SK-N-SH (cell line): ENCODE measurements at regions not wholly inside any gene's neighbourhood (a gene's known extent, or its start where the extent isn't known, plus 50 kb on each side); places are given as distances from the start of the nearest gene placed in this dataset.

Experiments used
- CTCF ChIA-PET: fragments of 300-600, 350-600 bp; formaldehyde crosslinking; extraction: SDS; loops from one replicate; lab custom pipeline; 2021; lab: Yijun Ruan, JAX
- POLR2A ChIA-PET: fragments of 350-600 bp; sonication (Branson Sonifier 250); formaldehyde crosslinking; extraction: SDS; loops from one replicate; lab custom pipeline; 2020; ENCODE audit warnings: antibody characterized with exemption, inconsistent platforms; lab: Yijun Ruan, JAX
- DNase-seq: peaks from one replicate; pipeline ENCODE4 v3.0.0; 2012
- H2AFZ ChIP-seq: fragments of 200-600 bp; sonication (generic); 2 replicates; pipeline ENCODE4 v1.8.1; 2016; ENCODE audit warnings: antibody characterized with exemption, mild to moderate bottlenecking, low read depth
- H3F3A ChIP-seq: fragments of 200-600 bp; sonication (generic); replicated peaks from 2 replicates; pipeline ENCODE3; 2016; ENCODE audit warnings: antibody characterized with exemption, mild to moderate bottlenecking; ENCODE audit not compliant: insufficient read depth
- H3K27ac ChIP-seq, 2 experiments: fragments of 200-500 bp in 1 of 2; fragments of 200-600 bp in 1 of 2; sonication (Bioruptor generic) in 1 of 2; sonication (generic), shearing (Covaris generic) in 1 of 2; 2 replicates each; pipeline versions ENCODE4 v1.5.1 to v1.6.1; 2014 to 2016; ENCODE audit warnings: low read depth in 2 of 2, inconsistent platforms in 1 of 2, low read length in 1 of 2, mild to moderate bottlenecking in 1 of 2, mixed read lengths in 1 of 2
- H3K27me3 ChIP-seq: fragments of 200-600 bp; sonication (generic), shearing (Covaris generic); 2 replicates; pipeline ENCODE4 v1.6.1; 2016; ENCODE audit warnings: mixed run types; ENCODE audit not compliant: insufficient read depth
- H3K36me3 ChIP-seq, 2 experiments: fragments of 200-500 bp in 1 of 2; fragments of 200-600 bp in 1 of 2; sonication (Bioruptor generic) in 1 of 2; sonication (generic) in 1 of 2; replicated peaks in 1 of 2; 2 replicates each; pipeline versions ENCODE3 to v1.5.1; 2014 to 2016; ENCODE audit warnings: low read length in 1 of 2, mild to moderate bottlenecking in 1 of 2; ENCODE audit not compliant: insufficient read depth in 2 of 2, control insufficient read depth in 1 of 2
- H3K4me1 ChIP-seq, 2 experiments: fragments of 200-500 bp in 1 of 2; fragments of 200-600 bp in 1 of 2; sonication (Bioruptor generic) in 1 of 2; sonication (generic), shearing (Covaris generic) in 1 of 2; 2 replicates each; pipeline versions ENCODE4 v1.5.1 to v1.6.1; 2014 to 2016; ENCODE audit warnings: low read depth in 1 of 2, low read length in 1 of 2, mixed run types in 1 of 2; ENCODE audit not compliant: insufficient read depth in 2 of 2, control insufficient read depth in 1 of 2
- H3K4me2 ChIP-seq: fragments of 200-600 bp; sonication (generic), shearing (Covaris generic); 2 replicates; pipeline ENCODE4 v1.6.1; 2017; ENCODE audit warnings: mixed run types
- H3K4me3 ChIP-seq, 2 experiments: fragments of 200-500 bp in 1 of 2; fragments of 200-600 bp in 1 of 2; sonication (Bioruptor generic) in 1 of 2; sonication (generic), shearing (Covaris generic) in 1 of 2; 2 replicates each; pipeline versions ENCODE4 v1.5.1 to v1.8.1; 2014 to 2016; ENCODE audit warnings: low read depth in 2 of 2, inconsistent platforms in 1 of 2, low read length in 1 of 2, mild to moderate bottlenecking in 1 of 2, mixed read lengths in 1 of 2, moderate library complexity in 1 of 2
- H3K79me2 ChIP-seq: fragments of 200-600 bp; sonication (generic); 2 replicates; pipeline ENCODE4 v1.8.1; 2017; ENCODE audit warnings: mild to moderate bottlenecking; ENCODE audit not compliant: insufficient read depth
- H3K9ac ChIP-seq: fragments of 200-600 bp; sonication (generic); 2 replicates; pipeline ENCODE4 v1.6.1; 2017; ENCODE audit warnings: mixed run types
- H3K9me2 ChIP-seq: fragments of 200-600 bp; sonication (generic); 2 replicates; pipeline ENCODE4 v1.6.1; 2017; ENCODE audit warnings: mixed run types
- H3K9me3 ChIP-seq: fragments of 200-600 bp; sonication (generic); 2 replicates; pipeline ENCODE4 v1.6.1; 2017; ENCODE audit warnings: mixed run types, mild to moderate bottlenecking, moderate library complexity
- H4K20me1 ChIP-seq: fragments of 200-600 bp; sonication (generic); 2 replicates; pipeline ENCODE4 v1.6.1; 2017; ENCODE audit warnings: mild to moderate bottlenecking, mixed run types; ENCODE audit not compliant: insufficient read depth
- CHD2 ChIP-seq: fragments of 150-350 bp; IDR thresholded peaks from 2 replicates; pipeline ENCODE4 v1.6.1; 2018; ENCODE audit warnings: low read length; ENCODE audit not compliant: partially characterized antibody
- CTCF ChIP-seq: fragments of 200-600 bp; sonication (generic); IDR thresholded peaks from 2 replicates; pipeline ENCODE4 v1.6.1; 2017; ENCODE audit warnings: antibody characterized with exemption, mild to moderate bottlenecking, moderate library complexity
- ELF1 ChIP-seq: IDR thresholded peaks from 2 replicates; pipeline ENCODE4 v1.4.0; 2012
- FOXJ3 ChIP-seq: sonication (generic); formaldehyde crosslinking; IDR thresholded peaks from 2 replicates; pipeline ENCODE4 v1.5.1; 2020; ENCODE audit warnings: mild to moderate bottlenecking, missing genetic modification reagents
- FOXM1 ChIP-seq: IDR thresholded peaks from 2 replicates; pipeline ENCODE4 v1.4.0; 2012; ENCODE audit warnings: low read depth, mild to moderate bottlenecking
- GABPA ChIP-seq: IDR thresholded peaks from 2 replicates; pipeline ENCODE4 v1.4.0; 2012; ENCODE audit warnings: low read depth, mild to moderate bottlenecking
- MXI1 ChIP-seq: IDR thresholded peaks from 2 replicates; pipeline ENCODE4 v1.6.1; 2012; ENCODE audit warnings: mild to moderate bottlenecking, low read depth, low read length, improper control_type of control experiment
- NRF1 ChIP-seq: IDR thresholded peaks from 2 replicates; pipeline ENCODE4 v1.6.1; 2012; ENCODE audit warnings: low read depth, mild to moderate bottlenecking, low read length
- PBX3 ChIP-seq: IDR thresholded peaks from 2 replicates; pipeline ENCODE4; 2012
- POLR2AphosphoS5 ChIP-seq: IDR thresholded peaks from 2 replicates; pipeline ENCODE4 v1.6.1; 2012; ENCODE audit warnings: low read depth, low read length
- RAD21 ChIP-seq: IDR thresholded peaks from 2 replicates; pipeline ENCODE4 v1.6.1; 2012; ENCODE audit warnings: mild to moderate bottlenecking, low read length
- RFX5 ChIP-seq: IDR thresholded peaks from 2 replicates; pipeline ENCODE4 v1.6.1; 2012; ENCODE audit warnings: mild to moderate bottlenecking, improper control_type of control experiment, low read length
- TCF12 ChIP-seq: IDR thresholded peaks from 2 replicates; pipeline ENCODE4 v1.4.0; 2012
- TEAD4 ChIP-seq: IDR thresholded peaks from 2 replicates; pipeline ENCODE4 v1.4.0; 2012; ENCODE audit warnings: mild to moderate bottlenecking, borderline replicate concordance; ENCODE audit not compliant: insufficient read depth
- USF2 ChIP-seq: fragments of 150-350 bp; IDR thresholded peaks from 2 replicates; pipeline ENCODE4 v1.6.1; 2017; ENCODE audit warnings: antibody characterized with exemption, low read length, low read depth, borderline replicate concordance
- WGBS: methylation state at CpG from one replicate; pipeline ENCODE4 v1.1.6; 2017; ENCODE audit warnings: low lambda C conversion rate; 5-methylcytosine and 5-hydroxymethylcytosine counted together
- TF ChIP-seq, protein P1 (sequence below): IDR thresholded peaks from 2 replicates; pipeline ENCODE4 v1.4.0; 2012; ENCODE audit warnings: low read depth, borderline replicate concordance
- TF ChIP-seq, protein P2 (sequence below): IDR thresholded peaks from 2 replicates; pipeline ENCODE4 v1.4.0; 2012; ENCODE audit warnings: low read depth

DNA sequence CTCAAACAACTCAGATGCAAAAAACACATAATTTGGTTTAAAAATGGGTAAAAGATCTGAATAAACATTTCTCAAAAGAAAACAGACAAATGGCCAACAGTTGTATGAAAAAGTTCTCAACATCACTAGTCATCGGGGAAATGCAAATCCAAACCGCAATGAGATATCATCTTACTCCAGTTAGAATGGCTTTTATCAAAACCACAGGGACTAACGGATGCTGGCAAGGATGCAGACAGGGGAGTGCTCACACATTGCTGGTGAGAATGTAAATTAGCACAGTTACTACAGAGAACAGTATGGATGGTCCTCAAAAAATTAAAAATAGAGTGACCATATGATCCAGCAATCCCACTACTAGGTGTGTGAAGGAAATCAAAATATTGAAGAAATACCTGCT lies 589.1 kb upstream of the ADAMTS16 start:
- Histone ChIP-seq H3K9me2 (no peaks in the 10 kb centered on the region), H3K9me3 (no peaks in the 10 kb centered on the region), H3K4me2 (no peak overlapping the region), H3K79me2 (no peaks in the 10 kb centered on the region), H3K9ac (no peak overlapping the region), H3K4me1 (no peaks in the 10 kb centered on the region), H4K20me1 (no peaks in the 10 kb centered on the region), H3K4me3 (no peak overlapping the region), H3K27ac (no peak overlapping the region), H3K36me3 (no peaks in the 10 kb centered on the region), H2AFZ (no peak overlapping the region), H3K27me3 (no peaks in the 10 kb centered on the region), H3F3A (peaks cover 3% of the 10 kb centered on the region)
- TF ChIP-seq, protein P1, sequence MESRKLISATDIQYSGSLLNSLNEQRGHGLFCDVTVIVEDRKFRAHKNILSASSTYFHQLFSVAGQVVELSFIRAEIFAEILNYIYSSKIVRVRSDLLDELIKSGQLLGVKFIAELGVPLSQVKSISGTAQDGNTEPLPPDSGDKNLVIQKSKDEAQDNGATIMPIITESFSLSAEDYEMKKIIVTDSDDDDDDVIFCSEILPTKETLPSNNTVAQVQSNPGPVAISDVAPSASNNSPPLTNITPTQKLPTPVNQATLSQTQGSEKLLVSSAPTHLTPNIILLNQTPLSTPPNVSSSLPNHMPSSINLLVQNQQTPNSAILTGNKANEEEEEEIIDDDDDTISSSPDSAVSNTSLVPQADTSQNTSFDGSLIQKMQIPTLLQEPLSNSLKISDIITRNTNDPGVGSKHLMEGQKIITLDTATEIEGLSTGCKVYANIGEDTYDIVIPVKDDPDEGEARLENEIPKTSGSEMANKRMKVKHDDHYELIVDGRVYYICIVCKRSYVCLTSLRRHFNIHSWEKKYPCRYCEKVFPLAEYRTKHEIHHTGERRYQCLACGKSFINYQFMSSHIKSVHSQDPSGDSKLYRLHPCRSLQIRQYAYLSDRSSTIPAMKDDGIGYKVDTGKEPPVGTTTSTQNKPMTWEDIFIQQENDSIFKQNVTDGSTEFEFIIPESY = no peak
- TF ChIP-seq TCF12 (peak; percentile 41; the same call in 1 of the 2 replicates), PBX3 (0 out of 2 replicates have a peak, but pooled peaks have one; percentile 15)
- POLR2A ChIA-PET = no interaction called here
- CTCF ChIA-PET = no interaction called here
- no peak for DNase-seq
- 5% methylated on average over 3 of the region's 3 CpGs for WGBS

DNA sequence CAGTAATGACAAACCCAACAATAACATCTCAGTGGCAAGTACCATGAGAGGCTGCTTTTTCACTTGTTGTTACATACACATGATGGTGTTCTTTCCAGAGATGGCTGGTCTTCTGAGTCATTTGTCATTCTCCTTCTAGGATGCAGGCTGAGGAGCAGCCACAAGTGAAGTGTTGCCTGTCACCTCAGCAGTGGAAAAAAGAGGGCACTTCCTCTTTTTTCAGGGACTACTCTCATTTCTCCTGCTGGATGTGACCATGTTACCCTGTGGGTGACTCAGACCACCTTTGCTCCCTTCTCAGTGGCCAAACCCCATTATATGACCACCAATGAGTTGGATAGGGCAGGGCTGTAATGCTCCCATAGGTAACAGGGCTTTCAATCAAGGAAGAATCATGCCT lies 587.0 kb upstream of the ADAMTS16 start:
- Histone ChIP-seq H3K9me3 (no peaks in the 10 kb centered on the region), H3K4me3 (no peak overlapping the region), H3K9ac (no peak overlapping the region), H3K4me1 (no peaks in the 10 kb centered on the region), H3K27ac (no peak overlapping the region), H3K36me3 (no peaks in the 10 kb centered on the region), H2AFZ (no peak overlapping the region), H3K79me2 (no peaks in the 10 kb centered on the region), H4K20me1 (no peaks in the 10 kb centered on the region), H3K9me2 (no peaks in the 10 kb centered on the region), H3K27me3 (no peaks in the 10 kb centered on the region), H3F3A (peaks cover 3% of the 10 kb centered on the region), H3K4me2 (no peak overlapping the region)
- CTCF ChIA-PET = no interaction called here
- no peak for DNase-seq
- POLR2A ChIA-PET = no interaction called here
- TF ChIP-seq RFX5 = no peak
- no peak for TF ChIP-seq MXI1
- TF ChIP-seq CTCF = no peak
- TF ChIP-seq GABPA = no peak

DNA sequence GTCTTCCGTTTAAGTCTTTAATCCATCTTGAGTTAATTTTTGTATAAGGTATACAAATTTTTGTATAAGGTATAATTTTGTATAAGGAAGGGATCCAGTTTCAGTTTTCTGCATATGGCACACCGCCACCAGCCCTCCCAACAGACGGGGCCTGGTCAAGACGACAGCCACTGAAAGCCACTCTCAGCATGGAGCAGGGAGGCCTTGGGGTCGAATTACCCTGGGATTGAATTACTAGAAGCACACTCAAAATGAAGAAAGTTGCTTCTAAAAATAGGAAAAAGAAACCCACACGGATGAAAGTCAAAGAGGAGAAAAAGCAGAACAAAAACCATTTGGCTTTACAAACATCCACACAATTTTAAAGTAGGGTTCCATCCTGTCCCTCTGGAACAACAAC lies 586.2 kb upstream of the ADAMTS16 start:
- Histone ChIP-seq H3K4me1 (no peaks in the 10 kb centered on the region), H3K4me3 (no peak overlapping the region), H4K20me1 (no peaks in the 10 kb centered on the region), H3K79me2 (no peaks in the 10 kb centered on the region), H3K36me3 (no peaks in the 10 kb centered on the region), H2AFZ (no peak overlapping the region), H3K27me3 (no peaks in the 10 kb centered on the region), H3K9ac (no peak overlapping the region), H3K9me2 (no peaks in the 10 kb centered on the region), H3K4me2 (no peak overlapping the region), H3F3A (peaks cover 3% of the 10 kb centered on the region), H3K27ac (no peak overlapping the region), H3K9me3 (no peaks in the 10 kb centered on the region)
- 3% methylated on average over 6 of the region's 6 CpGs for WGBS
- ChIA-PET CTCF (no interaction called here), POLR2A (no interaction called here)
- DNase-seq = no peak
- TF ChIP-seq ELF1 = no peak
- no peak for TF ChIP-seq NRF1
- no peak for TF ChIP-seq USF2
- no peak for TF ChIP-seq RAD21
- no peak for TF ChIP-seq FOXM1
- no peak for TF ChIP-seq CHD2
- TF ChIP-seq POLR2AphosphoS5 = no peak
- TF ChIP-seq GABPA = no peak
- TF ChIP-seq, protein P2, sequence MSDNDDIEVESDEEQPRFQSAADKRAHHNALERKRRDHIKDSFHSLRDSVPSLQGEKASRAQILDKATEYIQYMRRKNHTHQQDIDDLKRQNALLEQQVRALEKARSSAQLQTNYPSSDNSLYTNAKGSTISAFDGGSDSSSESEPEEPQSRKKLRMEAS = no peak
- no peak for TF ChIP-seq FOXJ3 (CRISPR knock-in tag)
- TF ChIP-seq TEAD4 = no peak
